GM18909 (cell line): ENCODE measurements at regions not wholly inside any gene's neighbourhood (a gene's known extent, or its start where the extent isn't known, plus 50 kb on each side); places are given as distances from the start of the nearest gene placed in this dataset.

ENCODE experiments used
- ATAC-seq: cut with Tn5 transposase; IDR thresholded peaks from one replicate; pipeline ENCODE4 v1.9.1; 2021; ENCODE audit warnings: mild to moderate bottlenecking; ENCODE audit not compliant: unreplicated experiment, poor library complexity

DNA sequence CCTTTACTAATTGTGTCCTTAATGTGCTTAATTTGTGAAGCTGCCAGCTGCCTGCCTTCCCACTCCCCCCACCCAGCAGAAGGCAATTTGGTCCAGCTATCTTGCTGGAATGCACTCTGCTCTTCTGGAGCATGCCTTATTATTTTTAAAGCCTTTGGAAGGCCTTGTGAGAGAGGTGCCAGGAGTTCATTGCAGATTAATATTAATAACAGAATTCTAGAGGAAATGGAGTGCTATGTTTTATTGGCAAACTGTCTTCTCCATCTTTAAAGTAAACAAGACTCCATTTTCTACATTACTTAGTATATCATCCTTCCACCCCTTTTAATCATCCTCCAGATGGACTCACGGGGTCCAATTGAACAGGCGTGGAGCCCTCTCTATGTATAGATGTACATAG lies 50.8 kb upstream of the ZNF32 start:
- no peak for ATAC-seq
